H7 (cell line): ENCODE measurements at regions not wholly inside any gene's neighbourhood (a gene's known extent, or its start where the extent isn't known, plus 50 kb on each side); places are given as distances from the start of the nearest gene placed in this dataset.
"Not testable (repeated sequence)": the region's sequence is repeated elsewhere in the genome, so short reads cannot be mapped to it uniquely, and the experiment has no call there.

ENCODE experiments used
- DNase-seq: peaks from one replicate; pipeline ENCODE4 v3.0.0; 2012
- H3K27me3 ChIP-seq: 2 replicates; pipeline ENCODE4 v1.6.0; 2011; ENCODE audit warnings: mild to moderate bottlenecking, low read length; ENCODE audit not compliant: control insufficient read depth, insufficient read depth
- H3K36me3 ChIP-seq: replicated peaks from 2 replicates; pipeline ENCODE4 v1.5.1; 2011; ENCODE audit warnings: low read length; ENCODE audit not compliant: control insufficient read depth, insufficient read depth
- H3K4me3 ChIP-seq: 2 replicates; pipeline ENCODE4 v1.5.1; 2011; ENCODE audit warnings: low read depth, mild to moderate bottlenecking, control low read depth, low read length, moderate library complexity; ENCODE audit not compliant: insufficient read depth

DNA sequence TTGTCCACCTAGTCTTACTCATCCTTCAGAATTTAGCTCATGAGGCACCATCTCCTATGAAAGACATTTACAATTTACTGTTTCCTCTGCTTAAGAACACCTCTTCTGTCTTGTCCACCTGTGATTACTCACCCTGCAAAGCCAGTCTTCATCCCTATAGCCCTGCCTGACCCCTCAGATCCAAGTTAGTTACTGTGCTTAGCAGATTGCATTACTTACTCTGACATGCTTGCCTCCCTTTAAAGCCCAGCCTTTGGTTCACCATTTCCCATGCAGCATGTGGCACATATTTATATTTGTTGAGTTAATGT, 60.9 kb upstream of the VCAM1 start:
- no peak for DNase-seq
- Histone ChIP-seq H3K4me3 (no peak overlapping the region), H3K36me3 (no peaks in the 10 kb centered on the region), H3K27me3 (no peaks in the 10 kb centered on the region)

DNA sequence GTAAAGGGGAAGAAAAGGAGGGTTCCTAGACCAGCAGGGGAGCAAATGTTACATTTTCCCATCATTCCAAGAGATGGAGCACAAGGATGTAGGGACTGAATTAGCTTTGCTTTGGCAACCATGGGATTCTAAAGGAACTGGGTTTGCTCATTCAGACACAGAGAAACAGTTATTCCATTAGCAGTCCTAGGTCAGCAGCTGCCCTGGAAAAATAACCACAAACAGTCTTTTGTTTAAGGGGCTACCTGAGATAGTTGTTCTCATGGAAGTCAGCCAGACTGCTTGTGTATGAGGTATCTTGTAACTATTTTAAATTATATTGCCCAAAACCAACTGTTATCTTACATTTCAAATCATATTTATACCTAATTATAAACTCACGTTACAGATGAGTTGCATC, 58.4 kb upstream of the VCAM1 start:
- no peak overlapping the region for H3K4me3 ChIP-seq
- no peaks in the 10 kb centered on the region for H3K27me3 ChIP-seq
- H3K36me3 ChIP-seq = no peaks in the 10 kb centered on the region
- no peak for DNase-seq

DNA sequence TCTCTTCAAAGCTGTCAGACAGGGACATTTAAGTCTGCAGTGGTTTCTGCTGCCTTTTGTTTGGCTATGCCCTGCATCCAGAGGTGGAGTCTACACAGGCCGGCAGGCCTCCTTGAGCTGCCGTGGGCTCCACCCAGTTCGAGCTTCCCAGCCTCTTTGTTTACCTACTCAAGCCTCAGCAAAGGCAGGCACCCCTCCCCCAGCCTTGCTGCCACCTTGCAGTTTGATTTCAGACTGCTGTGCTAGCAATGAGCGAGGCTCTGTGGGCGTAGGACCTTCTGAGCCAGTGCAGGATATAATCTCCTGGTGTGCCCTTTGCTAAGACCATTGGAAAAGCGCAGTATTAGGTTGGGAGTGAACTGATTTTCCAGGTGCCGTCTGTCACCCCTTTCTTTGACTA, 51.0 kb upstream of the VCAM1 start:
- not testable (repeated sequence) for H3K27me3 ChIP-seq, H3K4me3 ChIP-seq, H3K36me3 ChIP-seq, DNase-seq
